ENCODE measurements at regions not wholly inside any gene's neighbourhood (a gene's known extent, or its start where the extent isn't known, plus 50 kb on each side); places are given as distances from the start of the nearest gene placed in this dataset.

- Histone ChIP-seq H2BK12ac (ENCODE audit: low read depth, low read length) (no peak overlapping the region), H3K79me1 (ENCODE audit: low read depth, low read length) (no peaks in the 10 kb centered on the region), H3K4me2 (ENCODE audit: insufficient read depth in 1 of 2, low read depth in 2 of 2, low read length in 2 of 2) (no peak overlapping the region), H3K9me3 (ENCODE audit: insufficient read depth in 2 of 2, low read depth in 1 of 2, low read length in 1 of 2) (no peaks in the 10 kb centered on the region), H3K18ac (ENCODE audit: extremely low read depth, low read length) (no peak overlapping the region), H2BK5ac (ENCODE audit: low read depth, low read length) (no peak overlapping the region), H3K27me3 (replicated peaks in 1 of 4; ENCODE audit: control insufficient read depth in 3 of 4, extremely low read depth in 1 of 4, insufficient read depth in 3 of 4, low read length in 3 of 4) (no peaks in the 10 kb centered on the region), H3K9ac (replicated peaks in 1 of 4; ENCODE audit: extremely low read depth in 1 of 4, low read depth in 3 of 4, low read length in 3 of 4) (no peak overlapping the region), H3K36me3 (ENCODE audit: control insufficient read depth in 2 of 4, insufficient read depth in 4 of 4, low read length in 3 of 4) (no peaks in the 10 kb centered on the region), H2BK15ac (ENCODE audit: low read length) (no peak overlapping the region), H3K4ac (replicated peaks; ENCODE audit: insufficient read length, low read depth, low read length) (no peak overlapping the region), H3K27ac (ENCODE audit: low read depth, low read length) (no peak overlapping the region), H2AFZ (ENCODE audit: low read length) (no peak overlapping the region), H3K14ac (ENCODE audit: insufficient read length) (no peak overlapping the region), H3K23ac (ENCODE audit: insufficient read length) (no peak overlapping the region), H4K91ac (replicated peaks; ENCODE audit: insufficient read length, low read length) (no peak overlapping the region), H2BK20ac (ENCODE audit: low read length) (no peak overlapping the region), H4K5ac (ENCODE audit: insufficient read length, low read depth, low read length) (no peak overlapping the region), H2BK120ac (replicated peaks; ENCODE audit: low read depth, low read length) (no peak overlapping the region), H4K8ac (ENCODE audit: extremely low read depth, insufficient read depth, low read length) (no peak overlapping the region), H3K23me2 (ENCODE audit: low read depth, low read length) (no peaks in the 10 kb centered on the region; the same call in 1 of the 2 replicates), H2AK5ac (ENCODE audit: low read depth, low read length) (no peak overlapping the region), H3K56ac (replicated peaks; ENCODE audit: insufficient read length, low read depth, low read length) (no peak overlapping the region), H3K79me2 (ENCODE audit: control insufficient read depth in 1 of 2, insufficient read depth in 2 of 2, low read length in 2 of 2) (no peaks in the 10 kb centered on the region), H3K4me1 (replicated peaks in 1 of 4; ENCODE audit: control insufficient read depth in 3 of 4, insufficient read depth in 4 of 4, low read length in 3 of 4) (0 out of 7 replicates have a peak, but pooled peaks cover 0 to 2% (median 0%) of the 10 kb centered on the region in 4 experiments), H4K20me1 (replicated peaks in 1 of 2; ENCODE audit: control insufficient read depth in 1 of 2, insufficient read depth in 2 of 2, low read length in 2 of 2) (no peaks in the 10 kb centered on the region), H3K4me3 (ENCODE audit: extremely low read depth in 1 of 4, insufficient read depth in 2 of 4, low read depth in 3 of 4, low read length in 4 of 4) (no peak overlapping the region)
- ChIA-PET POLR2A (ENCODE audit: partially characterized antibody) (no interaction called here), CTCF (ENCODE audit: partially characterized antibody) (interaction anchor here (0.6 to 1.2 kb wide), 3 partner anchors 14 to 115 kb away, joined by 3 to 4 read pairs (median 3); no protein-coding TSS in a partner anchor)
- FAIRE-seq (no peak), DNase-seq (ENCODE audit: low read depth in 1 of 2, low spot score in 2 of 2) (no peak)
- WGBS, 2 experiments (ENCODE audit: extremely low coverage in 1 of 2, insufficient coverage in 1 of 2, insufficient read length in 1 of 2, insufficient replicate concordance in 2 of 2, low coverage in 1 of 2, low lambda C conversion rate in 2 of 2, missing lambda C conversion rate in 1 of 2), result 96% methylated on average over 2 of the region's 2 CpGs; no CpG with 5 or more reads in 1 of the 2 experiments
- TF ChIP-seq POLR2A (IDR thresholded peaks at IDR 0.05; ENCODE audit: control extremely low read depth in 1 of 2, low read depth in 2 of 2, low read length in 2 of 2) (no peak), FOSL1 (IDR thresholded peaks at IDR 0.05; ENCODE audit: insufficient read depth, low read depth, low read length) (no peak), NRF1 (IDR thresholded peaks at IDR 0.05; ENCODE audit: low read depth, low read length) (no peak), HDAC6 (IDR thresholded peaks at IDR 0.05; ENCODE audit: low read depth, low read length) (no peak), TCF12 (IDR thresholded peaks at IDR 0.05; ENCODE audit: low read depth, low read length) (no peak), SP4 (IDR thresholded peaks at IDR 0.05; ENCODE audit: low read length) (no peak), ATF3 (IDR thresholded peaks at IDR 0.05; ENCODE audit: insufficient read depth, low read depth, low read length) (no peak), CBX5 (IDR thresholded peaks at IDR 0.05; ENCODE audit: low read depth, low read length) (no peak), ZNF274 (IDR thresholded peaks at IDR 0.05; ENCODE audit: borderline replicate concordance, extremely low read depth, low read length) (no peak), CTCF (IDR thresholded peaks at IDR 0.05; ENCODE audit: control extremely low read depth in 1 of 3, insufficient read depth in 1 of 3, low read depth in 1 of 3, low read length in 3 of 3) (no peak), TAF7 (optimal IDR thresholded peaks at IDR 0.05; ENCODE audit: borderline replicate concordance, low read depth, low read length) (no peak)
Measured at GRCh38 chr4:16329125-16329796, 103.0 kb upstream of the TAPT1 start.
